HG03378 (cell line): ENCODE measurements at regions not wholly inside any gene's neighbourhood (a gene's known extent, or its start where the extent isn't known, plus 50 kb on each side); places are given as distances from the start of the nearest gene placed in this dataset.
A peak's percentile ranks its signal among the peaks of the same experiment; 100 is the strongest.

Experiments
- ATAC-seq: cut with Tn5 transposase; IDR thresholded peaks from one replicate; pipeline ENCODE4 v1.9.1; 2021; ENCODE audit warnings: mild to moderate bottlenecking, moderate library complexity; ENCODE audit not compliant: unreplicated experiment

GRCh38 chr12:91974541-91975085 lies 171.0 kb downstream of the BTG1 start:
- no peak for ATAC-seq

- no peak for ATAC-seq
These were observed 171.8 kb downstream of the BTG1 start for GRCh38 chr12:91973813-91974212.

GRCh38 chr12:91972896-91973295 lies 172.8 kb downstream of the BTG1 start:
- ATAC-seq: no peak

DNA sequence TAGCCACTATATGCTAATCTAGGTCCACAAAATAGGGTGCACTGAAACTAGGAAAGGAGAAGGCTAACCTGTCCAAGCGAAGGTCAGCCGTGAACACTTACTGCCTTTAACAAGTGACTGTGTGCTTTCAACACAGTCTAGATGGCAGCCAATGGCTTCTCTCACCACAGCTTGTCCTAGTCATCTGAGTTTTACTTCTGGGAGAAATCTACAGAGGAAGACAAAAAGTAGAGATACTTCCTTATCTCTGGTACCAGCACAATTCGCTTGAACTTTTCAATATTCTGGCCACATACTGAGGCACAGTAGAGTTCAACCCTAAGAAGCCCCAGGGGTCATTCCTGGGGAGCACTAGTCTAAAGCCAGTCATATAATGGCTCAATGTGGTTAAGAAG lies 176.9 kb downstream of the BTG1 start:
- ATAC-seq: no peak

DNA sequence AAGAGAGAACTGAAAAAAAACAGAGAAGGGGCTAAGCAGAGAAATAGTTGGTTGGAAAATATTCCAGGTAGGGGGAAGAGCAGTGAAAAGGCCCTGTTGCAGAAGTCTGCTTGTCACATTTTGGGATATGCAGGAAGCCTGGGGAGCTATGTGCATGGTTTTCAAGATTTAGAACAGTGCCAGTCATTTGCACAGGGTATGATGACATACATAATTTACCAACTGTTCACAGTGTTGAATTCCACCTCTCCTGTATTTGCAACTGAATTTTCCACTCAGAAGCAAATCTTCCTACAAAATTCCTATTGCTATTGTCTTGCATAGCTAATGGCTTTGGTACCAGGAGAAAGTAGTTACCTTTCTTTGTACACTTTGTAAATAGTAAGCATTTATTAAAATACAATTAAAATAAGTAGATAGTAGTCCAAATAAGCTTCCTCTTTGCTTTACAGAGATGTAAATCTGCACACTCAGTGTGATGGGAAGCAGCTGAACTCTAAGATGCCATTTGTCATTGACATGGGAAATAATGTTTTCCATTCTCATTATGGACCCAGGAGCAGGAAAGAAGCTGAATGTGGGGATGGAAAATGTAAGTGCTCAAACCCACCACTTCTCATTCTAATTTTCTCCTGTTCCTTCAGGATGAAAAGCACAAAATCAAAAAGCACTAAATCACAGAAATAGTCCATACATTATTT lies 177.4 kb downstream of the BTG1 start:
- no peak for ATAC-seq

GRCh38 chr12:91967590-91967989 lies 178.1 kb downstream of the BTG1 start:
- ATAC-seq: no peak

DNA sequence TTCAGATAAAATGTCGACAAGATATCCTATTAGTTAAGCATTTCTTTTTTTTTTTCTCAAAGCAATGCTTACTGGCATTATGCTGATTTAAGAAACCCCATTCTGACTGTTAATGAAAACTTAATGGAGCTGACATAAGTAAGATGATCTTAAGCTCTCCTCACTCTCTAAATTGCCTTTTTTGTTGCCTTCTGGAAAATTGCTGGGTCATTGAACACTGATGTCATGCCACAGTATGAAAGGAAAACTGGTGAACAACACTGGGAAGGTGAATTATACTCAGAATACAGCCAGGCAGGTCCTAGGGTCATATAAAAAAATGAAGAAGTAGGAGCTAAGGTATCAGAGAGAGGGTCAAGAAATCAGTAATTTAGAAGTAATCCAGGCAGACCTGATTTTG lies 179.9 kb downstream of the BTG1 start:
- no peak for ATAC-seq

DNA sequence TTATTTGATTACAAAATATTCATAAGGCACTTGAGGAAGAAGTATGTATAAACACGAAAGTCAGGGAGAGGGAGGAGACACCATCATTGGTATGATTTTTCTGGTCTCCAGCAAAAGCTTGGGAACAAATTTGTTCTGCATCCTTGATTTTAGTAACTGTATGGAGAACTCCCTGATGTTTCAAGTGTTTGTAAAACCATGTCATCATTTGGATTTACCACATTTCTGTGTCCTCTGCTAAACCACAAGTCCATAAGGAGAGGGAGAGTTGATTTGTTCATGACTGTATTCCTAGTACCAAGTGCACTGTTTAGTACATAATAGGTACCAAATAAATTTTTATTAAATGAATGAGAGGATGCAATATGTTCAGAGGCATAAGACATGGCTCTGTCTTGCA lies 181.1 kb downstream of the BTG1 start:
- no peak for ATAC-seq

- no peak for ATAC-seq
These were observed 186.4 kb downstream of the BTG1 start for GRCh38 chr12:91959220-91959619.

- ATAC-seq: no peak
These were observed 186.8 kb downstream of the BTG1 start for GRCh38 chr12:91958816-91959215.

GRCh38 chr12:91954747-91955146 lies 190.9 kb downstream of the BTG1 start:
- no peak for ATAC-seq

DNA sequence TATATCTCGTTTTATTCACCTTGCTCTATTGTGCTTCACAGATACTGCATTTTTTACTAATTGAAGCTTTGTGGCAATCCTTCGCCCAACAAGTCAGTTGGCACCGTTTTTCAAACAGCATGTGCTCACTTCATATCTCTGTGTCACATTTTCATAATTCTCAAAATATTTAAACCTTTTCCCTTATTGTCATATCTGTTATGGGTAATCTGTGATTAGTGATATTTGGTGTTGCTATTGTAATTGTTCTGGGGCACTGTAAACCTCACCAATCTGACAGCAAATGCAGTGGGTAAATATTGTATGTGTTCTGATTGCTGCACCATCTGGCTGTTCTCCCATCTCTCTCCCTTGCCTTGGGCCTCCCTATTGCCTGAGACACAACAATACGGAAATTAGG lies 191.3 kb downstream of the BTG1 start:
- ATAC-seq: no peak

DNA sequence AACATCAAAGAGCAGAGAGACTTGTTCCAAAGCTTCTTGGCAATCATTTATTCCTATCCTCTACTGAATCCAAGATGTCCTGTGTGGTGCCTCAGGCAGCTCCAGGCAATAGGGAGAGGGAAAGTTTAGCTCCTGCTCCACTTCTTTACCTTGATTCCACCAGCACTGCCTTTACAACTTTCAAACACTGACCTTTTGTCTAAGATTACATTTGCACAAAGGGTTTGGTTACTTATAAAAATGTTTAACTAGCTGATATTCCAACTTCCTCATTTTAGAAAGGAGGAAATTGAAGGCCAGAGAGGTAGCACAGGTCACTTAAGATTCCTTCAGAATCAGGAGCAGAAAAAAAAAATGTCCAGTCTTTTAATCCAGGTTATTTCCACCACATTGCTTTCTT lies 192.7 kb downstream of the BTG1 start:
- ATAC-seq: no peak

- ATAC-seq: no peak
These were observed 194.1 kb downstream of the BTG1 start for GRCh38 chr12:91951571-91951970.

- ATAC-seq: no peak
These were observed 197.1 kb downstream of the BTG1 start for GRCh38 chr12:91948504-91948903.

DNA sequence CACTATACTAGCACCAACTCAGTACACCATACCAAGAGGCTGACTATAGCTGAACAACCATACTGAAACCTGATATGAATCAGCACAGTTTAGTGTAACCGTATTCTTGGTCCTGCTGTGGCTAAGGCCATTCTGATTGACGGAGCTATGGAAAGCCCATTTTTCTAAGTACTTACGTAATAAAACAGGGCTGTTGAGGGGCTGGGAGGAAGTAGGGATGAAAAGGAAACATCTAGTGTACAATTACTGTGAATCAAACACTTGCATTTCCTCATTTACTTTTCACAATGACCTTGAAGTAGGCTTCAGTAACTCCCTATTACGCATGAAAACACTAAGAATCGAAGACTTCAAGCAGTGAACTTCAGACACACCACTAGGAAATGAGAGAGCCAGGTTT lies 198.2 kb downstream of the BTG1 start:
- ATAC-seq: peak; percentile 67

DNA sequence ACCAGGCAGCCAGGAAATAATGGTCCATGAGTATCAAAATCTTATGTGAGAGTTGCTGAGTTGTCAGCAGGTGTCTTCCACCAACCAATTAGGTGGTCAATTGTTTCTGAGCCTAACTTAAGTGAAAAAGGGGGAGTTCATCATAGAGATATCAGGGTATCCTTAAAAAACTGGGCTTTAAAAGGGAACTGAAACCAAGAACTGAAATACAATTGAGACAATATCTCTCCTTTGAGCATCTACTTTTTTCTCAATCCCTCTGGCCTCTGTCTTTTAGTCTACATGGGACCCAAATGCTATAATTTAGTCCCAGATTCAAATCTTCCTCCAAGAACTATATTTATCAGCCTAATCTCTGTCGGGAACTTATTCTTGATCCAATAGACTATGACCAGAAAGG lies 201.0 kb downstream of the BTG1 start:
- no peak for ATAC-seq

DNA sequence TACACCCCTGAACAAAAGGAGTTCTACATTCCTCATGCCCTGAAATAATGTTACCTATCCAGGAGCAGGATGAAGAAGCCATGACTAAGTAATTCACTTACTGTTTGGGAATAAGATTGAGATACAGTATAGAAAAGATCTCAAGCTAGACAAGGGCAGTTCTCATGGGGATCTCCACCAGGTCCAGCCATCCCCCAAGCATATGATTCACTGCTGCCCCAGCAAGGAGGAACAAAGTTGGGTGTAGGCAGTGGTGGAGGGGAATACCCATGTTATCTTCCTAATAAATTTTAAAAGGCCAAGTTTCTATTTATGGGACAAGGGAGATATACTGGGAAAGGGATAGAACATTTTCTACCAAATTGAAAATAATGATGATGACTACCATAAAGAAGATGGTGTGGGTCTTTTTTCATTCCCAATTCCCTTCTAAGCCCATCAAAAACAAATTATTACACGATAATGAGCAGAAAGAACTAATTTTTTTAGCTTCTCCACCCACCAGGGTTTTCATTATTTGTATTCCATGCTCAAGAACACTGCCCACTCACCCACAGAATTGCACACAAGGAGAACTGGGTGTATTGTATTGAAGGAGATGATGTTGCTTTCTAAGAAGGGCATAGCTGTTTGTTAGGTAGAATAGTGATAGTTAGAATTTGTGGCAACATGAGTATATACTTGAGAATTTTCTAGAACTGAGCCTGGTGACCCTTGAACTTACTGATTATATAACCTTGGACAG lies 204.6 kb downstream of the BTG1 start:
- ATAC-seq: no peak

GRCh38 chr12:91940322-91940721 lies 205.3 kb downstream of the BTG1 start:
- ATAC-seq: no peak

- ATAC-seq: no peak
These were observed 207.9 kb downstream of the BTG1 start for GRCh38 chr12:91937706-91938105.

DNA sequence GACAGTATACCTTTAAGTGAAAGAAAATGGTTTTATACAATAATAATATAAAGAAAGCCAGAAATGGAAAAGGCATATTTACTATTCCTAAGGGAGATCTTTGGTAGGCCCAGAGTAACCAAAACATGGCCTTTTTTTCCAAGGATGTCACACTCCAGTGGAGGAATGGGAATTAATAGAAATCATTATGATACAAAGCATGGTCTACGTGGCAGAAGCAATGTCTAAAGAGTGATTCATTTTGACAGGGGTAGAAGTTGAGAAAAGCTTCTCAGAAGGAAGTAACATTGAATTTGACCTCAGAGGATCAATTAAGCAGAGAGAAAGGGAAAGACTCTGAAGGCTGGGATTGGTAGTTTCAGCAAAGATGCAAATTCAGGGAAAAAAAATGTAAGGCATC lies 208.6 kb downstream of the BTG1 start:
- no peak for ATAC-seq

DNA sequence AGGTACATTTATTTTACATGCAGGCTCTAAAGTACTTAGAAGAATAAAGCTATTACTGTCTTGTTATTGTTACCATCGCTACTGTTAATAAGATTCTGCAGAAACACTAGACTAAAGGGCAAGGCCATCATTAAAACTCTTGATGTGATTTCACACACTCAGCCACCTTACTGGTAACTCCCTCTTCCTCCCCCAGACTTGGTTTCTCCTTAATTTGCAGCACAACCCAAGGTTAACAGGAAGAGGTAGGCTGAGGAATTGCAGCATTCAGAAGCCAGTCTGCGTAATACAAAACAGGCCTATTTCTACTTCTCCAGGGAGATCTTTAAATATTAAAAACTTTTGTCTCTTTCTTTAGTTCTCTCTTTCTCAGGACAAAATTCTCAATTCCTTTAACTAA lies 210.3 kb downstream of the BTG1 start:
- no peak for ATAC-seq
